SK-N-SH (cell line): ENCODE measurements at regions not wholly inside any gene's neighbourhood (a gene's known extent, or its start where the extent isn't known, plus 50 kb on each side); places are given as distances from the start of the nearest gene placed in this dataset.

ENCODE experiments used
- CTCF ChIA-PET: fragments of 300-600, 350-600 bp; formaldehyde crosslinking; extraction: SDS; loops from one replicate; lab custom pipeline; 2021; lab: Yijun Ruan, JAX
- POLR2A ChIA-PET: fragments of 350-600 bp; sonication (Branson Sonifier 250); formaldehyde crosslinking; extraction: SDS; loops from one replicate; lab custom pipeline; 2020; ENCODE audit warnings: antibody characterized with exemption, inconsistent platforms; lab: Yijun Ruan, JAX
- DNase-seq: peaks from one replicate; pipeline ENCODE4 v3.0.0; 2012
- H2AFZ ChIP-seq: fragments of 200-600 bp; sonication (generic); 2 replicates; pipeline ENCODE4 v1.8.1; 2016; ENCODE audit warnings: antibody characterized with exemption, mild to moderate bottlenecking, low read depth
- H3F3A ChIP-seq: fragments of 200-600 bp; sonication (generic); replicated peaks from 2 replicates; pipeline ENCODE3; 2016; ENCODE audit warnings: antibody characterized with exemption, mild to moderate bottlenecking; ENCODE audit not compliant: insufficient read depth
- H3K27ac ChIP-seq, 2 experiments: fragments of 200-500 bp in 1 of 2; fragments of 200-600 bp in 1 of 2; sonication (Bioruptor generic) in 1 of 2; sonication (generic), shearing (Covaris generic) in 1 of 2; 2 replicates each; pipeline versions ENCODE4 v1.5.1 to v1.6.1; 2014 to 2016; ENCODE audit warnings: low read depth in 2 of 2, inconsistent platforms in 1 of 2, low read length in 1 of 2, mild to moderate bottlenecking in 1 of 2, mixed read lengths in 1 of 2
- H3K27me3 ChIP-seq: fragments of 200-600 bp; sonication (generic), shearing (Covaris generic); 2 replicates; pipeline ENCODE4 v1.6.1; 2016; ENCODE audit warnings: mixed run types; ENCODE audit not compliant: insufficient read depth
- H3K36me3 ChIP-seq, 2 experiments: fragments of 200-500 bp in 1 of 2; fragments of 200-600 bp in 1 of 2; sonication (Bioruptor generic) in 1 of 2; sonication (generic) in 1 of 2; replicated peaks in 1 of 2; 2 replicates each; pipeline versions ENCODE3 to v1.5.1; 2014 to 2016; ENCODE audit warnings: low read length in 1 of 2, mild to moderate bottlenecking in 1 of 2; ENCODE audit not compliant: insufficient read depth in 2 of 2, control insufficient read depth in 1 of 2
- H3K4me1 ChIP-seq, 2 experiments: fragments of 200-500 bp in 1 of 2; fragments of 200-600 bp in 1 of 2; sonication (Bioruptor generic) in 1 of 2; sonication (generic), shearing (Covaris generic) in 1 of 2; 2 replicates each; pipeline versions ENCODE4 v1.5.1 to v1.6.1; 2014 to 2016; ENCODE audit warnings: low read depth in 1 of 2, low read length in 1 of 2, mixed run types in 1 of 2; ENCODE audit not compliant: insufficient read depth in 2 of 2, control insufficient read depth in 1 of 2
- H3K4me2 ChIP-seq: fragments of 200-600 bp; sonication (generic), shearing (Covaris generic); 2 replicates; pipeline ENCODE4 v1.6.1; 2017; ENCODE audit warnings: mixed run types
- H3K4me3 ChIP-seq, 2 experiments: fragments of 200-500 bp in 1 of 2; fragments of 200-600 bp in 1 of 2; sonication (Bioruptor generic) in 1 of 2; sonication (generic), shearing (Covaris generic) in 1 of 2; 2 replicates each; pipeline versions ENCODE4 v1.5.1 to v1.8.1; 2014 to 2016; ENCODE audit warnings: low read depth in 2 of 2, inconsistent platforms in 1 of 2, low read length in 1 of 2, mild to moderate bottlenecking in 1 of 2, mixed read lengths in 1 of 2, moderate library complexity in 1 of 2
- H3K79me2 ChIP-seq: fragments of 200-600 bp; sonication (generic); 2 replicates; pipeline ENCODE4 v1.8.1; 2017; ENCODE audit warnings: mild to moderate bottlenecking; ENCODE audit not compliant: insufficient read depth
- H3K9ac ChIP-seq: fragments of 200-600 bp; sonication (generic); 2 replicates; pipeline ENCODE4 v1.6.1; 2017; ENCODE audit warnings: mixed run types
- H3K9me2 ChIP-seq: fragments of 200-600 bp; sonication (generic); 2 replicates; pipeline ENCODE4 v1.6.1; 2017; ENCODE audit warnings: mixed run types
- H3K9me3 ChIP-seq: fragments of 200-600 bp; sonication (generic); 2 replicates; pipeline ENCODE4 v1.6.1; 2017; ENCODE audit warnings: mixed run types, mild to moderate bottlenecking, moderate library complexity
- H4K20me1 ChIP-seq: fragments of 200-600 bp; sonication (generic); 2 replicates; pipeline ENCODE4 v1.6.1; 2017; ENCODE audit warnings: mild to moderate bottlenecking, mixed run types; ENCODE audit not compliant: insufficient read depth
- ELF1 ChIP-seq: IDR thresholded peaks from 2 replicates; pipeline ENCODE4 v1.4.0; 2012
- EP300 ChIP-seq, 2 experiments: IDR thresholded peaks; 2 replicates each; pipeline versions ENCODE4 v1.4.0 to v1.6.1; 2012; ENCODE audit warnings: borderline replicate concordance in 1 of 2, low read depth in 1 of 2, low read length in 1 of 2
- EZH2phosphoT487 ChIP-seq: fragments of 200-600 bp; sonication (generic); IDR thresholded peaks from 2 replicates; pipeline ENCODE4 v1.6.1; 2017; ENCODE audit warnings: low read depth, mixed run types, mild to moderate bottlenecking, antibody characterized with exemption, moderate library complexity, borderline replicate concordance
- FOSL2 ChIP-seq: IDR thresholded peaks from 2 replicates; pipeline ENCODE4 v1.4.0; 2012; ENCODE audit warnings: low read depth, mild to moderate bottlenecking, moderate library complexity, borderline replicate concordance
- FOXJ3 ChIP-seq: sonication (generic); formaldehyde crosslinking; IDR thresholded peaks from 2 replicates; pipeline ENCODE4 v1.5.1; 2020; ENCODE audit warnings: mild to moderate bottlenecking, missing genetic modification reagents
- FOXM1 ChIP-seq: IDR thresholded peaks from 2 replicates; pipeline ENCODE4 v1.4.0; 2012; ENCODE audit warnings: low read depth, mild to moderate bottlenecking
- GABPA ChIP-seq: IDR thresholded peaks from 2 replicates; pipeline ENCODE4 v1.4.0; 2012; ENCODE audit warnings: low read depth, mild to moderate bottlenecking
- JUND ChIP-seq: IDR thresholded peaks from 2 replicates; pipeline ENCODE4 v1.4.0; 2012
- NFIC ChIP-seq: IDR thresholded peaks from 2 replicates; pipeline ENCODE4 v1.4.0; 2012; ENCODE audit warnings: borderline replicate concordance
- NRF1 ChIP-seq: IDR thresholded peaks from 2 replicates; pipeline ENCODE4 v1.6.1; 2012; ENCODE audit warnings: low read depth, mild to moderate bottlenecking, low read length
- RFX5 ChIP-seq: IDR thresholded peaks from 2 replicates; pipeline ENCODE4 v1.6.1; 2012; ENCODE audit warnings: mild to moderate bottlenecking, improper control_type of control experiment, low read length
- RXRA ChIP-seq: IDR thresholded peaks from 2 replicates; pipeline ENCODE4 v1.4.0; 2012; ENCODE audit warnings: low read depth, mild to moderate bottlenecking, borderline replicate concordance
- TCF12 ChIP-seq: IDR thresholded peaks from 2 replicates; pipeline ENCODE4 v1.4.0; 2012
- WGBS: methylation state at CpG from one replicate; pipeline ENCODE4 v1.1.6; 2017; ENCODE audit warnings: low lambda C conversion rate; 5-methylcytosine and 5-hydroxymethylcytosine counted together
- TF ChIP-seq, protein P1 (sequence below): IDR thresholded peaks from 2 replicates; pipeline ENCODE4 v1.4.0; 2012; ENCODE audit warnings: low read depth, borderline replicate concordance
- TF ChIP-seq, protein P2 (sequence below): IDR thresholded peaks from 2 replicates; pipeline ENCODE4 v1.4.0; 2012; ENCODE audit warnings: low read depth, borderline replicate concordance
- TF ChIP-seq, protein P3 (sequence below): fragments of 150-350 bp; IDR thresholded peaks from 2 replicates; pipeline ENCODE4 v1.6.1; 2016; ENCODE audit warnings: mild to moderate bottlenecking, low read depth, low read length
- TF ChIP-seq, protein P4 (sequence below): IDR thresholded peaks from 2 replicates; pipeline ENCODE4 v1.4.0; 2012; ENCODE audit warnings: low read depth

DNA sequence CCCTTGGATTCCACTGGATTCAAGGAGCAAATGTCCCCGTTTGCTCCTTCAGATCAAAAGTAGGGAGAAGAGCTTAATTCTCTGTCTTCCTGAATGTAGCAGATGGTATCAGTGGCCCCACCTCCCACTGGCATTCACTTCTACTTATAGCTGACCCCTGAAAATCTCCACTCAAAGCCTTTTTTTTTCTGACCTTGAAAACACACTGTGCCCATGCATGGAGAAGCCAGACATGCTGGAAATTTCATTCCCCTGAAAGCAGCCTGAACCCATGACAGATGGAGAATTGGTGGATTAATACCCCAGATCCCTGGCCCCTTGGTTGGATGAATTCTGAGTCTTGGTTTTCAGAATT, 76.6 kb upstream of the UBAC2 start:
- POLR2A ChIA-PET: no interaction called here
- DNase-seq: no peak
- TF ChIP-seq, protein P1, sequence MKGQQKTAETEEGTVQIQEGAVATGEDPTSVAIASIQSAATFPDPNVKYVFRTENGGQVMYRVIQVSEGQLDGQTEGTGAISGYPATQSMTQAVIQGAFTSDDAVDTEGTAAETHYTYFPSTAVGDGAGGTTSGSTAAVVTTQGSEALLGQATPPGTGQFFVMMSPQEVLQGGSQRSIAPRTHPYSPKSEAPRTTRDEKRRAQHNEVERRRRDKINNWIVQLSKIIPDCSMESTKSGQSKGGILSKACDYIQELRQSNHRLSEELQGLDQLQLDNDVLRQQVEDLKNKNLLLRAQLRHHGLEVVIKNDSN: no peak
- TF ChIP-seq, protein P2, sequence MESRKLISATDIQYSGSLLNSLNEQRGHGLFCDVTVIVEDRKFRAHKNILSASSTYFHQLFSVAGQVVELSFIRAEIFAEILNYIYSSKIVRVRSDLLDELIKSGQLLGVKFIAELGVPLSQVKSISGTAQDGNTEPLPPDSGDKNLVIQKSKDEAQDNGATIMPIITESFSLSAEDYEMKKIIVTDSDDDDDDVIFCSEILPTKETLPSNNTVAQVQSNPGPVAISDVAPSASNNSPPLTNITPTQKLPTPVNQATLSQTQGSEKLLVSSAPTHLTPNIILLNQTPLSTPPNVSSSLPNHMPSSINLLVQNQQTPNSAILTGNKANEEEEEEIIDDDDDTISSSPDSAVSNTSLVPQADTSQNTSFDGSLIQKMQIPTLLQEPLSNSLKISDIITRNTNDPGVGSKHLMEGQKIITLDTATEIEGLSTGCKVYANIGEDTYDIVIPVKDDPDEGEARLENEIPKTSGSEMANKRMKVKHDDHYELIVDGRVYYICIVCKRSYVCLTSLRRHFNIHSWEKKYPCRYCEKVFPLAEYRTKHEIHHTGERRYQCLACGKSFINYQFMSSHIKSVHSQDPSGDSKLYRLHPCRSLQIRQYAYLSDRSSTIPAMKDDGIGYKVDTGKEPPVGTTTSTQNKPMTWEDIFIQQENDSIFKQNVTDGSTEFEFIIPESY: no peak
- TF ChIP-seq NRF1: no peak
- TF ChIP-seq, protein P3, sequence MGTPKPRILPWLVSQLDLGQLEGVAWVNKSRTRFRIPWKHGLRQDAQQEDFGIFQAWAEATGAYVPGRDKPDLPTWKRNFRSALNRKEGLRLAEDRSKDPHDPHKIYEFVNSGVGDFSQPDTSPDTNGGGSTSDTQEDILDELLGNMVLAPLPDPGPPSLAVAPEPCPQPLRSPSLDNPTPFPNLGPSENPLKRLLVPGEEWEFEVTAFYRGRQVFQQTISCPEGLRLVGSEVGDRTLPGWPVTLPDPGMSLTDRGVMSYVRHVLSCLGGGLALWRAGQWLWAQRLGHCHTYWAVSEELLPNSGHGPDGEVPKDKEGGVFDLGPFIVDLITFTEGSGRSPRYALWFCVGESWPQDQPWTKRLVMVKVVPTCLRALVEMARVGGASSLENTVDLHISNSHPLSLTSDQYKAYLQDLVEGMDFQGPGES: no peak
- TF ChIP-seq ELF1: no peak
- TF ChIP-seq, protein P4, sequence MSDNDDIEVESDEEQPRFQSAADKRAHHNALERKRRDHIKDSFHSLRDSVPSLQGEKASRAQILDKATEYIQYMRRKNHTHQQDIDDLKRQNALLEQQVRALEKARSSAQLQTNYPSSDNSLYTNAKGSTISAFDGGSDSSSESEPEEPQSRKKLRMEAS: no peak
- no peak for TF ChIP-seq EZH2phosphoT487
- TF ChIP-seq NFIC: no peak
- TF ChIP-seq FOXJ3: no peak
- TF ChIP-seq RFX5: no peak
- TF ChIP-seq GABPA: no peak
- no peak for TF ChIP-seq FOSL2
- no peak for TF ChIP-seq JUND
- TF ChIP-seq RXRA: no peak
- no peak for TF ChIP-seq FOXM1
- TF ChIP-seq TCF12: no peak
- TF ChIP-seq EP300 (IDR thresholded peaks at IDR 0.05; ENCODE audit: borderline replicate concordance in 1 of 2, low read depth in 1 of 2, low read length in 1 of 2): no peak
- TF ChIP-seq, all 33 proteins: peak for 0
- no peak overlapping the region for H3K27ac ChIP-seq
- no peaks in the 10 kb centered on the region for H3K9me3 ChIP-seq
- H3K4me3 ChIP-seq: no peak overlapping the region
- H3K9ac ChIP-seq: no peak overlapping the region
- no peaks in the 10 kb centered on the region for H3K27me3 ChIP-seq
- H3K9me2 ChIP-seq: no peaks in the 10 kb centered on the region
- WGBS: 37% methylated on average over 1 of the region's 1 CpG
- CTCF ChIA-PET: interaction anchor here (2.4 kb wide), 1 partner anchor 53 kb away, joined by 12 read pairs; no protein-coding TSS in a partner anchor
- no peak overlapping the region for H3K4me2 ChIP-seq
- H4K20me1 ChIP-seq: no peaks in the 10 kb centered on the region
- H3K79me2 ChIP-seq: no peaks in the 10 kb centered on the region
- no peaks in the 10 kb centered on the region for H3K36me3 ChIP-seq
- H3K4me1 ChIP-seq: 0 out of 4 replicates have a peak, but pooled peaks cover 0 to 5% of the 10 kb centered on the region in 2 experiments
- no peaks in the 10 kb centered on the region for H3F3A ChIP-seq
- no peak overlapping the region for H2AFZ ChIP-seq
